SK-N-SH (cell line): ENCODE measurements at regions not wholly inside any gene's neighbourhood (a gene's known extent, or its start where the extent isn't known, plus 50 kb on each side); places are given as distances from the start of the nearest gene placed in this dataset.

Experiments used
- CTCF ChIA-PET: fragments of 300-600, 350-600 bp; formaldehyde crosslinking; extraction: SDS; loops from one replicate; lab custom pipeline; 2021; lab: Yijun Ruan, JAX
- POLR2A ChIA-PET: fragments of 350-600 bp; sonication (Branson Sonifier 250); formaldehyde crosslinking; extraction: SDS; loops from one replicate; lab custom pipeline; 2020; ENCODE audit warnings: antibody characterized with exemption, inconsistent platforms; lab: Yijun Ruan, JAX
- DNase-seq: peaks from one replicate; pipeline ENCODE4 v3.0.0; 2012
- H2AFZ ChIP-seq: fragments of 200-600 bp; sonication (generic); 2 replicates; pipeline ENCODE4 v1.8.1; 2016; ENCODE audit warnings: antibody characterized with exemption, mild to moderate bottlenecking, low read depth
- H3F3A ChIP-seq: fragments of 200-600 bp; sonication (generic); replicated peaks from 2 replicates; pipeline ENCODE3; 2016; ENCODE audit warnings: antibody characterized with exemption, mild to moderate bottlenecking; ENCODE audit not compliant: insufficient read depth
- H3K27ac ChIP-seq, 2 experiments: fragments of 200-500 bp in 1 of 2; fragments of 200-600 bp in 1 of 2; sonication (Bioruptor generic) in 1 of 2; sonication (generic), shearing (Covaris generic) in 1 of 2; 2 replicates each; pipeline versions ENCODE4 v1.5.1 to v1.6.1; 2014 to 2016; ENCODE audit warnings: low read depth in 2 of 2, inconsistent platforms in 1 of 2, low read length in 1 of 2, mild to moderate bottlenecking in 1 of 2, mixed read lengths in 1 of 2
- H3K27me3 ChIP-seq: fragments of 200-600 bp; sonication (generic), shearing (Covaris generic); 2 replicates; pipeline ENCODE4 v1.6.1; 2016; ENCODE audit warnings: mixed run types; ENCODE audit not compliant: insufficient read depth
- H3K36me3 ChIP-seq, 2 experiments: fragments of 200-500 bp in 1 of 2; fragments of 200-600 bp in 1 of 2; sonication (Bioruptor generic) in 1 of 2; sonication (generic) in 1 of 2; replicated peaks in 1 of 2; 2 replicates each; pipeline versions ENCODE3 to v1.5.1; 2014 to 2016; ENCODE audit warnings: low read length in 1 of 2, mild to moderate bottlenecking in 1 of 2; ENCODE audit not compliant: insufficient read depth in 2 of 2, control insufficient read depth in 1 of 2
- H3K4me1 ChIP-seq, 2 experiments: fragments of 200-500 bp in 1 of 2; fragments of 200-600 bp in 1 of 2; sonication (Bioruptor generic) in 1 of 2; sonication (generic), shearing (Covaris generic) in 1 of 2; 2 replicates each; pipeline versions ENCODE4 v1.5.1 to v1.6.1; 2014 to 2016; ENCODE audit warnings: low read depth in 1 of 2, low read length in 1 of 2, mixed run types in 1 of 2; ENCODE audit not compliant: insufficient read depth in 2 of 2, control insufficient read depth in 1 of 2
- H3K4me2 ChIP-seq: fragments of 200-600 bp; sonication (generic), shearing (Covaris generic); 2 replicates; pipeline ENCODE4 v1.6.1; 2017; ENCODE audit warnings: mixed run types
- H3K4me3 ChIP-seq, 2 experiments: fragments of 200-500 bp in 1 of 2; fragments of 200-600 bp in 1 of 2; sonication (Bioruptor generic) in 1 of 2; sonication (generic), shearing (Covaris generic) in 1 of 2; 2 replicates each; pipeline versions ENCODE4 v1.5.1 to v1.8.1; 2014 to 2016; ENCODE audit warnings: low read depth in 2 of 2, inconsistent platforms in 1 of 2, low read length in 1 of 2, mild to moderate bottlenecking in 1 of 2, mixed read lengths in 1 of 2, moderate library complexity in 1 of 2
- H3K79me2 ChIP-seq: fragments of 200-600 bp; sonication (generic); 2 replicates; pipeline ENCODE4 v1.8.1; 2017; ENCODE audit warnings: mild to moderate bottlenecking; ENCODE audit not compliant: insufficient read depth
- H3K9ac ChIP-seq: fragments of 200-600 bp; sonication (generic); 2 replicates; pipeline ENCODE4 v1.6.1; 2017; ENCODE audit warnings: mixed run types
- H3K9me2 ChIP-seq: fragments of 200-600 bp; sonication (generic); 2 replicates; pipeline ENCODE4 v1.6.1; 2017; ENCODE audit warnings: mixed run types
- H3K9me3 ChIP-seq: fragments of 200-600 bp; sonication (generic); 2 replicates; pipeline ENCODE4 v1.6.1; 2017; ENCODE audit warnings: mixed run types, mild to moderate bottlenecking, moderate library complexity
- H4K20me1 ChIP-seq: fragments of 200-600 bp; sonication (generic); 2 replicates; pipeline ENCODE4 v1.6.1; 2017; ENCODE audit warnings: mild to moderate bottlenecking, mixed run types; ENCODE audit not compliant: insufficient read depth
- CHD2 ChIP-seq: fragments of 150-350 bp; IDR thresholded peaks from 2 replicates; pipeline ENCODE4 v1.6.1; 2018; ENCODE audit warnings: low read length; ENCODE audit not compliant: partially characterized antibody
- EP300 ChIP-seq, 2 experiments: IDR thresholded peaks; 2 replicates each; pipeline versions ENCODE4 v1.4.0 to v1.6.1; 2012; ENCODE audit warnings: borderline replicate concordance in 1 of 2, low read depth in 1 of 2, low read length in 1 of 2
- FOSL2 ChIP-seq: IDR thresholded peaks from 2 replicates; pipeline ENCODE4 v1.4.0; 2012; ENCODE audit warnings: low read depth, mild to moderate bottlenecking, moderate library complexity, borderline replicate concordance
- FOXM1 ChIP-seq: IDR thresholded peaks from 2 replicates; pipeline ENCODE4 v1.4.0; 2012; ENCODE audit warnings: low read depth, mild to moderate bottlenecking
- GABPA ChIP-seq: IDR thresholded peaks from 2 replicates; pipeline ENCODE4 v1.4.0; 2012; ENCODE audit warnings: low read depth, mild to moderate bottlenecking
- GATA2 ChIP-seq: sonication (generic); formaldehyde crosslinking; IDR thresholded peaks from 2 replicates; pipeline ENCODE4 v1.5.0; 2020; ENCODE audit warnings: mild to moderate bottlenecking, missing genetic modification reagents
- IRF3 ChIP-seq: fragments of 150-350 bp; IDR thresholded peaks from 2 replicates; pipeline ENCODE4 v1.6.1; 2016; ENCODE audit warnings: mild to moderate bottlenecking, low read depth, low read length
- NFIC ChIP-seq: IDR thresholded peaks from 2 replicates; pipeline ENCODE4 v1.4.0; 2012; ENCODE audit warnings: borderline replicate concordance
- PBX3 ChIP-seq: IDR thresholded peaks from 2 replicates; pipeline ENCODE4; 2012
- POLR2AphosphoS5 ChIP-seq: IDR thresholded peaks from 2 replicates; pipeline ENCODE4 v1.6.1; 2012; ENCODE audit warnings: low read depth, low read length
- RAD21 ChIP-seq: IDR thresholded peaks from 2 replicates; pipeline ENCODE4 v1.6.1; 2012; ENCODE audit warnings: mild to moderate bottlenecking, low read length
- RCOR1 ChIP-seq: fragments of 150-350 bp; IDR thresholded peaks from 2 replicates; pipeline ENCODE4 v1.6.1; 2017; ENCODE audit warnings: antibody characterized with exemption, low read length
- RXRA ChIP-seq: IDR thresholded peaks from 2 replicates; pipeline ENCODE4 v1.4.0; 2012; ENCODE audit warnings: low read depth, mild to moderate bottlenecking, borderline replicate concordance
- SMC3 ChIP-seq: IDR thresholded peaks from 2 replicates; pipeline ENCODE4 v1.6.1; 2012; ENCODE audit warnings: low read depth, low read length, improper control_type of control experiment
- TAF1 ChIP-seq: IDR thresholded peaks from 2 replicates; pipeline ENCODE4 v1.6.1; 2012; ENCODE audit warnings: low read depth, mild to moderate bottlenecking, low read length, moderate library complexity, borderline replicate concordance
- TEAD4 ChIP-seq: IDR thresholded peaks from 2 replicates; pipeline ENCODE4 v1.4.0; 2012; ENCODE audit warnings: mild to moderate bottlenecking, borderline replicate concordance; ENCODE audit not compliant: insufficient read depth
- USF2 ChIP-seq: fragments of 150-350 bp; IDR thresholded peaks from 2 replicates; pipeline ENCODE4 v1.6.1; 2017; ENCODE audit warnings: antibody characterized with exemption, low read length, low read depth, borderline replicate concordance
- WGBS: methylation state at CpG from one replicate; pipeline ENCODE4 v1.1.6; 2017; ENCODE audit warnings: low lambda C conversion rate; 5-methylcytosine and 5-hydroxymethylcytosine counted together
- TF ChIP-seq, protein P1 (sequence below): fragments of 200-600 bp; sonication (generic); IDR thresholded peaks from 2 replicates; pipeline ENCODE4 v1.6.1; 2017; ENCODE audit warnings: antibody characterized with exemption, mild to moderate bottlenecking, moderate library complexity
- TF ChIP-seq, protein P2 (sequence below): IDR thresholded peaks from 2 replicates; pipeline ENCODE4 v1.4.0; 2012; ENCODE audit warnings: low read depth, borderline replicate concordance

DNA sequence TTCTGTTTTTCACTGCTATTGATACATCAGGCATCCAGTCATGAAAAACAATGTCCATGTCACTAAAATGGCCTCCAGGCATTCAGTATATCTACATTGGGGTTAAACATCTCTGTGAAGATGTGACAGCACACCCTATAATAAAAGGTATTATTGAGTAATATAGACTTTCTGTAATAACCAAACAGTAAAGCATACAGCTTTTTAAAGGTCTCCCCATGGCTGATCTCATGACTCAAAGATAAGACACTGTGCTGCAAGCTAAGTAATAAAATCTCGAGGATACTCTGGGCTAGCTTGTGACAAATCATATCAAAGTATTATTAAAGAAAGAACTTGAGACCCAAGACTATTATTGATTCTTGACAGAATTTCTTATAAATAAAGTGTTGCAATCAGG is 613.1 kb upstream of the PKN2 start:
- DNase-seq = no peak
- ChIA-PET CTCF (no interaction called here), POLR2A (no interaction called here)
- H3K9ac ChIP-seq = no peak overlapping the region
- H2AFZ ChIP-seq = no peak overlapping the region
- H3K4me3 ChIP-seq = no peak overlapping the region
- WGBS = 13% methylated on average over 1 of the region's 1 CpG
- H4K20me1 ChIP-seq = no peaks in the 10 kb centered on the region
- no peak overlapping the region for H3K27ac ChIP-seq
- H3K9me2 ChIP-seq = no peaks in the 10 kb centered on the region
- no peaks in the 10 kb centered on the region for H3K9me3 ChIP-seq
- no peaks in the 10 kb centered on the region for H3K36me3 ChIP-seq
- H3K4me2 ChIP-seq = no peak overlapping the region
- no peaks in the 10 kb centered on the region for H3K27me3 ChIP-seq
- no peaks in the 10 kb centered on the region for H3K4me1 ChIP-seq
- no peaks in the 10 kb centered on the region for H3F3A ChIP-seq
- H3K79me2 ChIP-seq = no peaks in the 10 kb centered on the region
- no peak for TF ChIP-seq SMC3
- no peak for TF ChIP-seq USF2
- TF ChIP-seq, protein P1, sequence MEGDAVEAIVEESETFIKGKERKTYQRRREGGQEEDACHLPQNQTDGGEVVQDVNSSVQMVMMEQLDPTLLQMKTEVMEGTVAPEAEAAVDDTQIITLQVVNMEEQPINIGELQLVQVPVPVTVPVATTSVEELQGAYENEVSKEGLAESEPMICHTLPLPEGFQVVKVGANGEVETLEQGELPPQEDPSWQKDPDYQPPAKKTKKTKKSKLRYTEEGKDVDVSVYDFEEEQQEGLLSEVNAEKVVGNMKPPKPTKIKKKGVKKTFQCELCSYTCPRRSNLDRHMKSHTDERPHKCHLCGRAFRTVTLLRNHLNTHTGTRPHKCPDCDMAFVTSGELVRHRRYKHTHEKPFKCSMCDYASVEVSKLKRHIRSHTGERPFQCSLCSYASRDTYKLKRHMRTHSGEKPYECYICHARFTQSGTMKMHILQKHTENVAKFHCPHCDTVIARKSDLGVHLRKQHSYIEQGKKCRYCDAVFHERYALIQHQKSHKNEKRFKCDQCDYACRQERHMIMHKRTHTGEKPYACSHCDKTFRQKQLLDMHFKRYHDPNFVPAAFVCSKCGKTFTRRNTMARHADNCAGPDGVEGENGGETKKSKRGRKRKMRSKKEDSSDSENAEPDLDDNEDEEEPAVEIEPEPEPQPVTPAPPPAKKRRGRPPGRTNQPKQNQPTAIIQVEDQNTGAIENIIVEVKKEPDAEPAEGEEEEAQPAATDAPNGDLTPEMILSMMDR = no peak
- no peak for TF ChIP-seq FOSL2
- TF ChIP-seq NFIC = no peak
- no peak for TF ChIP-seq RAD21
- no peak for TF ChIP-seq RCOR1
- no peak for TF ChIP-seq GABPA
- no peak for TF ChIP-seq GATA2 (CRISPR knock-in tag)
- TF ChIP-seq EP300 (IDR thresholded peaks at IDR 0.05; ENCODE audit: borderline replicate concordance in 1 of 2, low read depth in 1 of 2, low read length in 1 of 2) = no peak
- TF ChIP-seq CHD2 = no peak
- TF ChIP-seq IRF3 = no peak
- no peak for TF ChIP-seq FOXM1
- no peak for TF ChIP-seq TAF1
- TF ChIP-seq RXRA = no peak
- TF ChIP-seq, protein P2, sequence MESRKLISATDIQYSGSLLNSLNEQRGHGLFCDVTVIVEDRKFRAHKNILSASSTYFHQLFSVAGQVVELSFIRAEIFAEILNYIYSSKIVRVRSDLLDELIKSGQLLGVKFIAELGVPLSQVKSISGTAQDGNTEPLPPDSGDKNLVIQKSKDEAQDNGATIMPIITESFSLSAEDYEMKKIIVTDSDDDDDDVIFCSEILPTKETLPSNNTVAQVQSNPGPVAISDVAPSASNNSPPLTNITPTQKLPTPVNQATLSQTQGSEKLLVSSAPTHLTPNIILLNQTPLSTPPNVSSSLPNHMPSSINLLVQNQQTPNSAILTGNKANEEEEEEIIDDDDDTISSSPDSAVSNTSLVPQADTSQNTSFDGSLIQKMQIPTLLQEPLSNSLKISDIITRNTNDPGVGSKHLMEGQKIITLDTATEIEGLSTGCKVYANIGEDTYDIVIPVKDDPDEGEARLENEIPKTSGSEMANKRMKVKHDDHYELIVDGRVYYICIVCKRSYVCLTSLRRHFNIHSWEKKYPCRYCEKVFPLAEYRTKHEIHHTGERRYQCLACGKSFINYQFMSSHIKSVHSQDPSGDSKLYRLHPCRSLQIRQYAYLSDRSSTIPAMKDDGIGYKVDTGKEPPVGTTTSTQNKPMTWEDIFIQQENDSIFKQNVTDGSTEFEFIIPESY = no peak
- TF ChIP-seq POLR2AphosphoS5 = no peak
- no peak for TF ChIP-seq TEAD4
- TF ChIP-seq PBX3 = no peak
